Heart left ventricle (tissue), 13 donors: ENCODE measurements at regions not wholly inside any gene's neighbourhood (a gene's known extent, or its start where the extent isn't known, plus 50 kb on each side); places are given as distances from the start of the nearest gene placed in this dataset.

Source experiments
- POLR2A ChIP-seq, 2 donors: fragments of 450-650 bp; IDR thresholded peaks; one replicate each; pipeline ENCODE4 v1.6.1; 2017; ENCODE audit warnings: antibody characterized with exemption in 2 of 2, mild to moderate bottlenecking in 2 of 2, moderate library complexity in 2 of 2
- TF ChIP-seq, protein P1 (sequence below), 12 donors: fragments of 200-600 bp; sonication (generic) in 4 of 12; IDR thresholded peaks; one replicate each; pipeline versions ENCODE4 v1.5.0 to v1.8.0; 2018 to 2022; ENCODE audit warnings: antibody characterized with exemption in 12 of 12, mild to moderate bottlenecking in 5 of 12
- donor health status: ischemic (EF 13 %, LVEDD 7.1; RV severe dilation, severe dysfunction).
- donor health status: DM: no; HTN: yes; CAD: no.
- donor health status: DM: no; HTN: no; CAD: no.
- donor health status: ischemic (EF 25% LVEDD 6.9; RV normal size, moderate dysfunction).
- donor health status: ischemic (EF 25% LVEDD 5.7; RV mildly dilated, moderate dysfunction).
- donor health status: ischemic (EF 35%, LVEDD 5.7; RV mildly dilated, moderate dysfunction).
- donor health status: nonischemic (EF 11% LVEDD 7.7; RV severe dilation, severe dysfunction).
- donor health status: DM: yes; HTN: yes; CAD: no.
- donor health status: PGD.
- donor health status: ischemic (EF 29% LVEDD 5.4; RV normal size, mild dysfunction).
- donor health status: nonischemic (EF 23%, LVEDD 6.1; RV moderate dilation, normal function).

DNA sequence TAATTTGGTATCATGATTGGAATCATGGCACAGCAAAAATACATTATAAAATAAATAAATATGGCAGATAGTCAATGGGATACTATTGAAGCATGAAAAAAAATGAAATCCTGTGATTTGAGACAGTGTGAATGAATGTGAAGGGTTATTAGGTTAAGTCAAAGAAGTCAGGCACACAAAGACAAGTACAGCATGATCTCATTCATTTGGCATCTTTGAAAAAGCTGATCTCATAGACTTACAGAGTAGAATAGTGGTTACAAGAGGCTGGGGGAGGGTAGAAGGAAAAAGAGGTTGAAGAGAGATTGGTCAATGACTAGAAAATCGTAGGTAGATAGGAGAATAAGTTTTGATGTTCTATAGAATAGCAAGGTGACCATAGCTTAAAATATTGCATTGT is 295.1 kb upstream of the SLITRK5 start:
- TF ChIP-seq, protein P1, sequence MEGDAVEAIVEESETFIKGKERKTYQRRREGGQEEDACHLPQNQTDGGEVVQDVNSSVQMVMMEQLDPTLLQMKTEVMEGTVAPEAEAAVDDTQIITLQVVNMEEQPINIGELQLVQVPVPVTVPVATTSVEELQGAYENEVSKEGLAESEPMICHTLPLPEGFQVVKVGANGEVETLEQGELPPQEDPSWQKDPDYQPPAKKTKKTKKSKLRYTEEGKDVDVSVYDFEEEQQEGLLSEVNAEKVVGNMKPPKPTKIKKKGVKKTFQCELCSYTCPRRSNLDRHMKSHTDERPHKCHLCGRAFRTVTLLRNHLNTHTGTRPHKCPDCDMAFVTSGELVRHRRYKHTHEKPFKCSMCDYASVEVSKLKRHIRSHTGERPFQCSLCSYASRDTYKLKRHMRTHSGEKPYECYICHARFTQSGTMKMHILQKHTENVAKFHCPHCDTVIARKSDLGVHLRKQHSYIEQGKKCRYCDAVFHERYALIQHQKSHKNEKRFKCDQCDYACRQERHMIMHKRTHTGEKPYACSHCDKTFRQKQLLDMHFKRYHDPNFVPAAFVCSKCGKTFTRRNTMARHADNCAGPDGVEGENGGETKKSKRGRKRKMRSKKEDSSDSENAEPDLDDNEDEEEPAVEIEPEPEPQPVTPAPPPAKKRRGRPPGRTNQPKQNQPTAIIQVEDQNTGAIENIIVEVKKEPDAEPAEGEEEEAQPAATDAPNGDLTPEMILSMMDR (IDR thresholded peaks at IDR 0.05): no peak
- TF ChIP-seq POLR2A (IDR thresholded peaks at IDR 0.05): no peak
